ENCODE measurements at regions not wholly inside any gene's neighbourhood (a gene's known extent, or its start where the extent isn't known, plus 50 kb on each side); places are given as distances from the start of the nearest gene placed in this dataset.

DNA sequence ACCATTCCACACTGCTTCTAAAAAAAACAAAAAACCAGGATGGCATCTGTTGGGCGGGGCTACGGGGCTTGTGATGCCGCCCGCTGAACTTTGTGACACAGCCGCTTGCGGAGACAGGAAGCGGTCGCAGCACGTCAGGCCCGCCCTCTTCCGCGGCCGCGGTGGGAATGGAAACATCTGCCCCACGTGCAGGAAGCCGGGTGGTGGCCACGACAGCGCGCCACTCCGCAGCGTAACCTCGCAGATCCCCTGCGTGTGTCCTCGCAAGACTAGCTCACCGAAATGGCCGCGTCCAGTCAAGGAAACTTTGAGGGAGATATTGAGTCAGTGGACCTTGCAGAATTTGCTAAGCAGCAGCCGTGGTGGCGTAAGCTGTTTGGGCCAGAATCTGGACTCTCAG lies 168.5 kb downstream of the SUCLG1 start:
- no peak overlapping the region for H3K27ac Mint-ChIP-seq (ENCODE audit: unreplicated experiment)
- TF ChIP-seq, protein P1, sequence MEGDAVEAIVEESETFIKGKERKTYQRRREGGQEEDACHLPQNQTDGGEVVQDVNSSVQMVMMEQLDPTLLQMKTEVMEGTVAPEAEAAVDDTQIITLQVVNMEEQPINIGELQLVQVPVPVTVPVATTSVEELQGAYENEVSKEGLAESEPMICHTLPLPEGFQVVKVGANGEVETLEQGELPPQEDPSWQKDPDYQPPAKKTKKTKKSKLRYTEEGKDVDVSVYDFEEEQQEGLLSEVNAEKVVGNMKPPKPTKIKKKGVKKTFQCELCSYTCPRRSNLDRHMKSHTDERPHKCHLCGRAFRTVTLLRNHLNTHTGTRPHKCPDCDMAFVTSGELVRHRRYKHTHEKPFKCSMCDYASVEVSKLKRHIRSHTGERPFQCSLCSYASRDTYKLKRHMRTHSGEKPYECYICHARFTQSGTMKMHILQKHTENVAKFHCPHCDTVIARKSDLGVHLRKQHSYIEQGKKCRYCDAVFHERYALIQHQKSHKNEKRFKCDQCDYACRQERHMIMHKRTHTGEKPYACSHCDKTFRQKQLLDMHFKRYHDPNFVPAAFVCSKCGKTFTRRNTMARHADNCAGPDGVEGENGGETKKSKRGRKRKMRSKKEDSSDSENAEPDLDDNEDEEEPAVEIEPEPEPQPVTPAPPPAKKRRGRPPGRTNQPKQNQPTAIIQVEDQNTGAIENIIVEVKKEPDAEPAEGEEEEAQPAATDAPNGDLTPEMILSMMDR (IDR thresholded peaks at IDR 0.05): no peak
- H3K27me3 Mint-ChIP-seq (ENCODE audit: low read depth): peaks cover 6% of the 10 kb centered on the region
- peaks cover 2% of the 10 kb centered on the region for H3K9me3 Mint-ChIP-seq (ENCODE audit: low read depth)
- H3K36me3 Mint-ChIP-seq (ENCODE audit: low read depth): no peaks in the 10 kb centered on the region
- no peak for DNase-seq (ENCODE audit: low spot score)
- H3K4me3 Mint-ChIP-seq (ENCODE audit: unreplicated experiment): no peak overlapping the region
- no peaks in the 10 kb centered on the region for H3K4me1 Mint-ChIP-seq (ENCODE audit: low read depth)

- peaks cover 6% of the 10 kb centered on the region for H3K27me3 Mint-ChIP-seq (ENCODE audit: low read depth)
- H3K27ac Mint-ChIP-seq (ENCODE audit: unreplicated experiment): no peak overlapping the region
- H3K9me3 Mint-ChIP-seq (ENCODE audit: low read depth): peaks cover 2% of the 10 kb centered on the region
- no peaks in the 10 kb centered on the region for H3K36me3 Mint-ChIP-seq (ENCODE audit: low read depth)
- TF ChIP-seq, protein P1 (IDR thresholded peaks at IDR 0.05): no peak
- H3K4me3 Mint-ChIP-seq (ENCODE audit: unreplicated experiment): no peak overlapping the region
- DNase-seq (ENCODE audit: low spot score): no peak
- H3K4me1 Mint-ChIP-seq (ENCODE audit: low read depth): no peaks in the 10 kb centered on the region
Observed at GRCh38 chr2:84288293-84288692, 170.8 kb downstream of the SUCLG1 start.

DNA sequence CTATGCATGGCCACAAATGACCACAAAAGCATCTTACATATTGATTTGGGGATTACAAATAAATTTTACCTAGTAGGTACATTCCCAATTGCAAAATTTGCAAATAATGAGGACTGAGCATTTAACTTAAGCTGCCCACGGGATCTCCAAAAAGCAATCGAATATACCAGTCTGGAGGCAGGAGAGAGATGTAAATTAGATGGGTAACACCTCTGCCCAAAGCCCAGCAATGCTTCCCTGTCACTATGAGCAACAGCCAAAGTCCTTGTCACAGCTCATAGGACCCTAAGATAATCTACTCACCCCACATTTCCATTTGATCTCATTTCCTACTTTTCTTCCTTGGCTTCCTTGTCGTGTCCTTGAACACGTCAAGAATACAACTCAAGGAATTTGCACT lies 172.2 kb downstream of the SUCLG1 start:
- H3K4me1 Mint-ChIP-seq (ENCODE audit: low read depth): no peaks in the 10 kb centered on the region
- no peak overlapping the region for H3K4me3 Mint-ChIP-seq (ENCODE audit: unreplicated experiment)
- no peaks in the 10 kb centered on the region for H3K36me3 Mint-ChIP-seq (ENCODE audit: low read depth)

GRCh38 chr2:84285056-84285747 lies 173.9 kb downstream of the SUCLG1 start:
- TF ChIP-seq, protein P1 (IDR thresholded peaks at IDR 0.05): no peak
- Mint-ChIP-seq H3K27me3 (ENCODE audit: low read depth) (peaks cover 6% of the 10 kb centered on the region), H3K9me3 (ENCODE audit: low read depth) (peaks cover 2% of the 10 kb centered on the region), H3K4me3 (ENCODE audit: unreplicated experiment) (no peak overlapping the region), H3K36me3 (ENCODE audit: low read depth) (no peaks in the 10 kb centered on the region), H3K27ac (ENCODE audit: unreplicated experiment) (no peak overlapping the region), H3K4me1 (ENCODE audit: low read depth) (no peaks in the 10 kb centered on the region)
- DNase-seq (ENCODE audit: low spot score): no peak

More for the DNA sequence above, 172.2 kb downstream of the SUCLG1 start:
- no peak for DNase-seq (ENCODE audit: low spot score)
- H3K27me3 Mint-ChIP-seq (ENCODE audit: low read depth): peaks cover 6% of the 10 kb centered on the region
- H3K27ac Mint-ChIP-seq (ENCODE audit: unreplicated experiment): no peak overlapping the region
- TF ChIP-seq, protein P1 (IDR thresholded peaks at IDR 0.05): no peak
- H3K9me3 Mint-ChIP-seq (ENCODE audit: low read depth): peaks cover 2% of the 10 kb centered on the region

- Mint-ChIP-seq H3K9me3 (ENCODE audit: low read depth) (peaks cover 2% of the 10 kb centered on the region), H3K4me3 (ENCODE audit: unreplicated experiment) (no peak overlapping the region), H3K4me1 (ENCODE audit: low read depth) (no peaks in the 10 kb centered on the region), H3K36me3 (ENCODE audit: low read depth) (no peaks in the 10 kb centered on the region), H3K27ac (ENCODE audit: unreplicated experiment) (no peak overlapping the region), H3K27me3 (ENCODE audit: low read depth) (peaks cover 4% of the 10 kb centered on the region)
- TF ChIP-seq, protein P1 (IDR thresholded peaks at IDR 0.05): no peak
- DNase-seq (ENCODE audit: low spot score): no peak
Observed at GRCh38 chr2:84283506-84283905, 175.6 kb downstream of the SUCLG1 start.

Data from chondrocyte (in vitro differentiated cells).